NCI-H460 (cell line): ENCODE measurements at regions not wholly inside any gene's neighbourhood (a gene's known extent, or its start where the extent isn't known, plus 50 kb on each side); places are given as distances from the start of the nearest gene placed in this dataset.
"Not testable (repeated sequence)": the region's sequence is repeated elsewhere in the genome, so short reads cannot be mapped to it uniquely, and the experiment has no call there.

Experiments
- DNase-seq: peaks from one replicate; pipeline ENCODE4 v3.0.0-alpha.2; 2016; ENCODE audit warnings: low read depth; ENCODE audit errors: extremely low read depth

GRCh38 chr20:22529150-22530019, 55.0 kb downstream of the FOXA2 start:
- DNase-seq, result no peak

- no peak for DNase-seq
These were observed 57.8 kb downstream of the FOXA2 start for GRCh38 chr20:22526512-22527012.

GRCh38 chr20:22525821-22526220, 58.6 kb downstream of the FOXA2 start:
- DNase-seq, result no peak

GRCh38 chr20:22525069-22525820, 59.1 kb downstream of the FOXA2 start:
- DNase-seq, result no peak

GRCh38 chr20:22524393-22525015, 59.9 kb downstream of the FOXA2 start:
- no peak for DNase-seq

- no peak for DNase-seq
These were observed 60.6 kb downstream of the FOXA2 start for GRCh38 chr20:22523499-22524392.

GRCh38 chr20:22523128-22523498, 61.3 kb downstream of the FOXA2 start:
- DNase-seq, result no peak

GRCh38 chr20:22522701-22523100, 61.7 kb downstream of the FOXA2 start:
- DNase-seq, result no peak

- not testable (repeated sequence) for DNase-seq
These were observed 62.4 kb downstream of the FOXA2 start for GRCh38 chr20:22521940-22522339.

GRCh38 chr20:22520381-22520780, 64.0 kb downstream of the FOXA2 start:
- DNase-seq, result no peak

- no peak for DNase-seq
These were observed 69.1 kb downstream of the FOXA2 start for GRCh38 chr20:22515264-22515663.

GRCh38 chr20:22513574-22513973, 70.8 kb downstream of the FOXA2 start:
- DNase-seq, result no peak

- DNase-seq, result no peak
These were observed 71.4 kb downstream of the FOXA2 start for GRCh38 chr20:22512911-22513489.

- no peak for DNase-seq
These were observed 72.1 kb downstream of the FOXA2 start for GRCh38 chr20:22511943-22512910.

GRCh38 chr20:22509843-22510147, 74.6 kb downstream of the FOXA2 start:
- no peak for DNase-seq

- no peak for DNase-seq
These were observed 75.1 kb downstream of the FOXA2 start for GRCh38 chr20:22509090-22509842.

- DNase-seq, result no peak
These were observed 75.9 kb downstream of the FOXA2 start for GRCh38 chr20:22508426-22508825.

- no peak for DNase-seq
These were observed 77.0 kb downstream of the FOXA2 start for GRCh38 chr20:22507240-22507961.
